OCI-LY3 (cell line): ENCODE measurements at regions not wholly inside any gene's neighbourhood (a gene's known extent, or its start where the extent isn't known, plus 50 kb on each side); places are given as distances from the start of the nearest gene placed in this dataset.

Experiments
- CTCF ChIP-seq: fragments of 200-600, 300-600 bp; sonication (generic); IDR thresholded peaks from 2 replicates; pipeline ENCODE4 v1.5.1; 2014; ENCODE audit warnings: antibody characterized with exemption, low read length, low read depth
- EZH2phosphoT487 ChIP-seq: fragments of 200-600 bp; shearing (Covaris generic); IDR thresholded peaks from 2 replicates; pipeline ENCODE4 v1.6.1; 2018; ENCODE audit warnings: antibody characterized with exemption, mixed run types, low read depth

GRCh38 chr3:176795891-176796290 lies 401.4 kb downstream of the TBL1XR1 start:
- TF ChIP-seq CTCF (no peak), EZH2phosphoT487 (no peak)
